Upper lobe of left lung (tissue), 4 donors: ENCODE measurements at regions not wholly inside any gene's neighbourhood (a gene's known extent, or its start where the extent isn't known, plus 50 kb on each side); places are given as distances from the start of the nearest gene placed in this dataset.

ENCODE experiments used
- CTCF ChIP-seq, 6 experiments: fragments of 450-650 bp in 4 of 6; fragments of 200-600 bp in 2 of 6; sonication (generic) in 2 of 6; IDR thresholded peaks; one replicate each; pipeline ENCODE4 v1.5.1; 2016 to 2019; ENCODE audit warnings: antibody characterized with exemption in 6 of 6
- EP300 ChIP-seq, 4 donors: sonication (generic); formaldehyde crosslinking; IDR thresholded peaks; one replicate each; pipeline ENCODE4 v1.5.1; 2017; ENCODE audit warnings: antibody characterized with exemption in 4 of 4, control low read depth in 2 of 4
- POLR2A ChIP-seq, 4 donors: fragments of 450-650 bp; IDR thresholded peaks; one replicate each; pipeline ENCODE4 v1.5.1; 2016 to 2017; ENCODE audit warnings: antibody characterized with exemption in 4 of 4, mild to moderate bottlenecking in 2 of 4
- POLR2AphosphoS5 ChIP-seq, 2 donors: sonication (generic); formaldehyde crosslinking; IDR thresholded peaks; one replicate each; pipeline ENCODE4 v1.5.1; 2017; ENCODE audit warnings: antibody characterized with exemption in 2 of 2

GRCh38 chr13:40471076-40471475 lies 195.4 kb downstream of the FOXO1 start:
- TF ChIP-seq CTCF (IDR thresholded peaks at IDR 0.05): no peak
- no peak for TF ChIP-seq POLR2A (IDR thresholded peaks at IDR 0.05)
- no peak for TF ChIP-seq EP300 (IDR thresholded peaks at IDR 0.05)
- no peak for TF ChIP-seq POLR2AphosphoS5 (IDR thresholded peaks at IDR 0.05)
